ENCODE measurements at regions not wholly inside any gene's neighbourhood (a gene's known extent, or its start where the extent isn't known, plus 50 kb on each side); places are given as distances from the start of the nearest gene placed in this dataset.
"Not testable (repeated sequence)": the region's sequence is repeated elsewhere in the genome, so short reads cannot be mapped to it uniquely, and the experiment has no call there.

DNA sequence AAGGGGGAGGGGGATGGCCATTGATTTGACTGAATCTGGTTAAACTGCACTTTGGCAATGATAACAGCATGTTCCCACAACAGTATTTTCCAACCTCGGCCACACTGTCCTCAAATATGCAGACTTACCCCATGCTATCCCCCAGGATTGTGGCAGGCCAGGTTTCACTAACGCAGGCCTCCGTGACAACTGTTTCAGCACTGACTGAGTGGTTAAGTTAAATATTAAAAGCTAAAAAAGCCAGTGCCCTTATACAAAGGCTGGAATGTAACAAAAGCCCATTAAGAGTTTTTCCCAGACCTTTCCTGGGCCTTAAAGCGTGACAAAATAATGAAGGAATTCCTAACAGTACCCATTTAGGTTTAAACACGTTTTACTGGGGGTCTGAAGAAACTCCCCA lies 202.9 kb downstream of the USP25 start:
- no peak for DNase-seq (ENCODE audit: low read depth in 2 of 2)

DNA sequence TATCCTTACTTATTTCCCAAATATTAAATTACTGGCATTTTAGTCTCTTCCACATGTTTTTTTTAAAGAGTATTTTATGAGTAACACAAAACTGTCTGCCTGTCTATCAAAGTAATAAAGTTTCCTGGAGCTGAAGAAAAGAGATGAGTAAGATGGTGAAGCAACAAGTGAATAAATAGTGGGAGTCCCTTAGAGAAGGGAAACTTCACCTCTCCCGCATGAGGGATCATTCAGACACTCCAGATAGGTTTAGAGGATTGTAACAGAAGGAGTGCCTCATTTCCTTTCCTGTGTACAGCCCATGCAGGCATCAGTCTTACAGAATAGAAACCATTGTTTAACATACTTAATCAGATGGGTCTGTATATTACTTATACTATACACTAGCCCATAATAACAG lies 205.7 kb downstream of the USP25 start:
- no peak for DNase-seq (ENCODE audit: low read depth in 2 of 2)

DNA sequence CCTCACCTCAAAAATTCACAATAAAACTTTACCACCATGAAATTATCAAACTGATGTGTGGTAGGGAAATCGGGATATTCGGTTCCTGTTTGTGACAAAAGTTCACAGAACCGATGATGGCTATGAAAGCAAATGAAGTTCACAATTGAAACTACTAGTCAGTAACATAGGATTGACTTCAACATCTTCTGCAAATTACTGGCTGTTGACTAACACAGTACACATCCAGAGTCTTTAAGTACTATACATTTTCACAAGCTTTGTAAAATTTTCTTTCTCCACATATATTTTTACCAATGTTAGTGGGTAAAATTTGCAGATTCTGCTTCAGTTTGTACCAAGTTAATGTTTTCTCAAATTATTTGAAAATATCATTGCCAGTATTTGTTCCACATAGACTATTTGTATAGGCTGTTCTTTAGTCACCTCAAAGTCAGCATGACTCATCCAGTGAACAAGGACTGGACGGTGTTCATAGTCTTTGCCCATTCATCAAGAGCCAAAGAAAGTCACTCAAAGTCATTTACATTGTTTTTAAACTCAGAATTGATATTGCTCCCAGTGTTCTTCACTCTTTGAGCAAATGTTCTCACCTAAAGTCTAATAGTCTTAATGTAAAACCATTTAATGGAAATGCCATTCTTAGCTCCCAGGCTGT lies 213.4 kb downstream of the USP25 start:
- no peak for DNase-seq (ENCODE audit: low read depth in 2 of 2)

DNA sequence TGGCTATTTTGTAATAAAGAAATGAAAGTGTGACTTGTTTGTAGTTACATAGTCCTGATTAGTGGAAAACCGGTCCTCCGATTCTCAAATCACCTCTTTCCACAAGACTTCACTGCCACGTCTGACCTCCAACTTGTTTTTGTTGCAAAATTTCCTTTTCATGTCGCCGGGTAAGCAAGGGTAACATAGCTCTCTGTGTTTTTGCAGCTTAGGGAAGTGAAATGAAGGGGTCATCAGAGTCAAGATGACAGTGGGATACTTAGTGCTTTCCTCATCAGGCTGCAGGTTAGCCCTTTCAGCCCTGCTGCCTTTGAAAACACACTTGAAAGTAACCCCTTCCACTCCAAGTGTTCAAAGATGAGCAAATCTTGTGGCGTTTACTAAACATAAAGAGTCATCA lies 217.9 kb downstream of the USP25 start:
- no peak for DNase-seq (ENCODE audit: low read depth in 2 of 2)

DNA sequence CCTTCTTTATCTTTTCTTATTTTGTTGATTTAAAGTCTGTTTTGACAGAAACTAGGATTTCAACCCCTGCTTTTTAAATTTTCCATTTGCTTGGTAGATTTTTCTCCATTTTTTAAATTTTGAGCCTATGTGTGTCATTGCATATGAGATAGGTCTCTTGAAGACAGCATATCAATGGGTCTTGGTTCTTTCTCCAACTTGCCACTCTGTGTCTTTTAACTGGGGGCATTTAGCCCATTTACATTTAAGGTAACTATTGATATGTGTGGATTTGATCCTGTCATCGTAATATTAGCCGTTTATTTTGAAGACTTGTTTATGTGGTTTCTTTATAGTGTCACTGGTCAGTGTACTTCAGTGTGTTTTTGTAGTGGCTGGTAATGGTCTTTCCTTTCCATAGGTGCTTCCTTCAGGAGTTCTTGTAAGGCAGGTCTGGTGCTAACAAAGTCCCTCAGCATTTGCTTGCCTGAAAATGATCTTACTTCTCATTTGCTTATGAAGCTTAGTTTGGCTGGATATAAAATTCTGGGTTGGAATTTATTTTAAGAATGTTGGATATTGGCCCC lies 223.9 kb downstream of the USP25 start:
- DNase-seq (ENCODE audit: low read depth in 2 of 2) = no peak

DNA sequence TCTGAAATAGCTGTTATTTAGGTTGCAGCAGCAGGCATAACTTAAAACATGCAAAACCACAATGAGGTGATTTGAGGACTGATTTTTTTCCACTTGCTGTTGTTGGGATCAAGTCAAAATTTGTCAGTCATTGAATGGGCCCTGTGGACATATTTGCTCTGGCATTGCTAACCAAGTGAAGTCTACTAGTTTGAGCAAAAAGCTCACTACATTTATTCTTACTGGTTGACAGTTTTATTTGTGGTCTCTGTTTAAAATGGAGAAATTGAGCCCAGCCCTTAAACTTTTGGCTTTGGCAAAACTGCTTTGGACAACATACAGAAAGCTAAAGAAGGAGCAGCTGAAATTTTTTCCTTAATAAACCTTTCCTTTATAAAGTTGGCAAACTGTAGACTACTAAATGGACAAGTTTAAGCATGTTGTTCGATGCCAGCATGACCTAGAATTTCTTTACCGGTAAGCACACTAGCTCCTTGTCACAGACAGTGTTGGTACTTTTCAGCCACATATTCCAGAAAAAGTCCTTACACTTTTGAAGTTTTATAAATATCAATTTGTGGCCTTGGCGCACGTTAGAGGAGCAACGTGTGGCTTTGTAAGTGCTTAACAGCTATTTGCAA lies 234.6 kb downstream of the USP25 start:
- no peak for DNase-seq (ENCODE audit: low read depth in 2 of 2)

DNA sequence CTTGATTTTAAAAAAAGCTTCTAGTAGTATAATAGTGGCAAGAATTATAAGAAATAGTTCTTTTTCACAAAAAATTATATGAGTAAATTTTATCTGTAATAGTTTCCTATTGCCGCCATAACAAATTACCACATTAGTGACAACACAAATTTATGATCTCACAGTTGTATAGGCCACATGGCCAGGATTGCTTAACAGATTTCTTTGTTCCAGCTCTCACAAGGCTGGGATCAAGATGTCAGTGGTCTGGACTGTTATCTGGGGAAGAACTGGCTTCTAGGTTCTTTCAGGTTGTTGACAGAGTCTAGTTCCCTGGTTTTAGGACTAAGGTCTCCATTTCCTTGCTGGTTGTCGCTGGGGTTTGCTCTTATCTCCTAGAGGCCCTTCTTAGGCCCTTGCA lies 236.4 kb downstream of the USP25 start:
- no peak for DNase-seq (ENCODE audit: low read depth in 2 of 2)

DNA sequence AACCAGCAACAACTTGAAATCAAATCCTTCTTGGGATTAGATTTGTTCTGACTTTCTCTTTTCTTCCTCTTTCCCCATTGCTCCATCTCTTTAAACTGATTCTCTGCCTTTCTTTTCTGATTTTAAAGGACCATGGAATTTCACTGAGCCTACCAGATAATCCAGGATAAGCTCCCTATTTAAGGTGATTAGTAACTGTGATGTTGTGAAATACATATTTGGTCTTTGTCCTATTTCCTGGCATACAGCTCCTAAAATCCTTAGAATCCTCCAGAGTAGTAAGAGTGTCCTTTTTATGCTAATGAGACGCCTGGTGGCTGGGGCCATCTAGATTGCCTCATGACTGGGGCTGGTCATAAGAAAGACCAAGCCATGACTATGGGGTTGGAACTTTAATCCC lies 236.9 kb downstream of the USP25 start:
- DNase-seq (ENCODE audit: low read depth in 2 of 2) = no peak

DNA sequence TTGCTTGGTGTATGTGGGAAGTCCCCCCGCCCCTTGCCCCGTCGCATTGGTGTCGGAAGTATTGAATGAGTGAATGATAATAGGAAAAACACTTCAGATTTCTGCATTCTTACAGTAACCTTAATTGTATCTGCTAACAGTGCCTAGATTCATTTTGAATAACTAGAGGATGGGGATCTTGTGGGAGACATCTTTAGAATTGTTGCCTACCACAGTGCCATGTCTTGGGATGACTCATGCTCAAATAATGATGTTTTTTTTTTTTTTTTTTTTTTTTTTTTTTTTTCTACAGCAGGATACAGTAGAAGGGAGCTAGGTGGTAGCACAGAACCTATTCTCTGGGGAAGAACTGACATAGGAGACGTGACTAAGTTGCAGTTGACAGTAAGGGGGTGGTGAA lies 237.9 kb downstream of the USP25 start:
- DNase-seq (ENCODE audit: low read depth in 2 of 2) = no peak

DNA sequence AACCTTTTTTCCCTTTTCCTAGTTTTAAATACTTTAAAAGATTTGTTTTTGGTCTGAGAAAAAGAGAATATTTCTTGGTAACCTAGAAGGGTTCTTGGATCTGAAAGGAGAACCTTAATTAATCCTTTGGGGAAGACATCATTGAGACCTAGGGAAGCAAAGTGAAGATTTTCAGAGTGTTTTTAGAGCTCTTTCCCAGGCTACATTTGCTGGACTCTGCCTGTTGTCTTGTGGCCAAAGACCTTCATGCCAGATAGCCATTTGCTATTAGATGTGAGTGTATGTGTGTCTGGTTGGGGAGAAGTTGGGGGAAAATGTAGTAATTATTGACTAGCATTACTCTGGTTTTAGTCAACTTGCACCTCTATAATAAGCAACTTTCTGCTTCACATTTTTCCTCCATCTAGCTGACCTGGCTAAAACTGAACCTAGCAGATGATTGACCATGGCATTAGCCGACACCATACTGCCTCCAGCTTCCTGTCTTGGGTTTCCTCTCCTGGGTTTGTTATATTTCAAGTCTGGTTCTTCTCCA lies 239.1 kb downstream of the USP25 start:
- DNase-seq (ENCODE audit: low read depth in 2 of 2) = no peak

DNA sequence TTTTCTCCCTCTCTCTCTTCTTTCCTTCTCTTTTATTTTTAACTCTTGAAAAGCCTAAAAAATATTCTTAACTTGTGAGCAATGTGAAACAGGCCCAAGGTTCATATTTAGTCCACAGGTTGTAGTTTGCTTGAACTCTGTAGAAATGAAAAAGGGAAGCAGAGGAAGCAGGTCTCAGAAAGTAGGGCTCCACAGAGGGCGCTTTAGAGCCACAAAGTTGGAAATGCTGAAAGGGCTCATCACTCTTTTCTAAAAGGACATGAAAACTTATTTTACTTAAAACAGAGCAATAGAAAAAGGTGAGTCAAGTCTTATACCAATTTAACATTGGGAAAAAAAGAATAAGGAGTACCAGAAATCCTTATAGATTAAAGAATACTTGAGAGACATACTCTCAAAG lies 247.0 kb downstream of the USP25 start:
- no peak for DNase-seq (ENCODE audit: low read depth in 2 of 2)

DNA sequence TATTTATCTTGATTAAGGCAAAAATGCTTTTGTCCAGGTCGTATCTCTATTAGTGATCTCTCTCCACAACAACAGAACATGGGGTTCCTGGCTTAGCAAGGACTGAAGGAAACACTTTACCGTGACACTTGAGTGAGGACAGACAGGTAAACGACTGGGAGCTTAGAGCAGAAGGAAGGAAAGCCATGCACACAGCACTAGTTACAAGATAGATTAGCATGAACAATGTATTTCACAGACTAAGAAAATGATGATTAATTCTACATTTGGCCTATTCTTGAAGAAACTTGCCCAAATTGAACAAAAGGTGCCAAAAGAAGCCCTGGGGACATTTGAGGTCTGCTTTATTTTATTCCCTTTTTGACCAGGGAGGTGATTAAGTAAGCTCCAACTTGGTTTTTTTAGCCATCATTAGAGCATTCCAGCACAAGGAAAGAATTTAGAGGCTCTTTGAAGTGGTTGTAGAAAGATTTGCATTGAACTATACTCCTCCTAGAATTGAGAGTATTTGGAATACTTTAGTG lies 248.5 kb downstream of the USP25 start:
- no peak for DNase-seq (ENCODE audit: low read depth in 2 of 2)

DNA sequence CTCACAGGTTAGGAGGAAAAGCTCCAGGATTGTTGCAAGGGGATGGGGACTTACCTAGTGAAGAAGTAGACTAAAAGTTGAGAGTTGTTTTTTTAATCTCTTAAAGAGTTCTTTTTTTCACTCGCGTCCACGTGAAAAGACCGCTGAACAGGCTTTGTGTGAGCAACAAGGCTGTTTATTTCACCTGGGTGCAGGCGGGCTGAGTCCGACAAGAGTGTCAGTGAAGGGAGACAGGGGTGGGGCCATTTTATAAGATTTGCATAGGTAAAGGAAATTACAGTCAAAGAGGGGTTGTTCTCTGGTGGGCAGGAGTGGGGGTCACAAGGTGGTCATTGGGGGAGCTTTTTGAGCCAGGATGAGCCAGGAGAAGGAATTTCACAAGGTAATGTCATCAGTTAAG lies 249.7 kb downstream of the USP25 start:
- not testable (repeated sequence) for DNase-seq (ENCODE audit: low read depth in 2 of 2)

DNA sequence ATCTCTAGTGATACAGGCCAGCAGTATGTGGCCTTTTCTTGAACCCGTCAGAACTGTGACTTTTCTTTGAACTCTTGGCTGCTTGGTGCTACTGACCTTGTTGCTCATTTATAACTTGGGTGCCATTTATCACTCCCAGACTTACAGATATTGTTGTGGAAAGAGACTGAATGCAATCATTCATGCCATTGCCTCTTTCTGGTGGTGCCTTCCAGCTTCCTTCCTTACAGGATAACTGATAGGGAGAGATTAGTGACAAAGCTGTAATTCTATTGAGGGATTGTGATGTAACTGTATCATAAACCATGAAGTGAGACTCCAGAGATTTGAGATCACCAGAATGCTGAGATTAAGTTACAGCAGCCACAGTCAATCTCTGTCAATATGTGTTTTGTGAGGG lies 256.5 kb downstream of the USP25 start:
- DNase-seq (ENCODE audit: low read depth in 2 of 2) = no peak

DNA sequence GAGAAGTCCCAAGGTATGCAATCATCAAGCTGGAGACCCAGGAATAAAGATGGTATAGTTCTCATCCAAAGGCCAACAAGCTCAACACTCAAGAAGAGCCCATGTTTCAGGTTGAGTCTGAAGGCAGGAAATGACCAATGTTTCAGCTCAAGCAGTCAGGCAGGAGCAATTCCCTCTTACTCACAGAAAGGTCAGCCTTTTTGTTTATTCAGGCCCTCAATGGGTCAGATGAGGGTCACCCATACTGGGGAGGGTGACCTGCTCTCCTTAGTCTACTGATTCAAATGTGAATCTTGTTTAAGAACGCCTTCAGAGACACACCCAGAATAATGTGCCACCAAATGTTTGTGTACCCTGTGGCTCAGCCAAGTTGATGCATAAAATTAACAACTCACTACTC lies 262.4 kb downstream of the USP25 start:
- DNase-seq (ENCODE audit: low read depth in 2 of 2) = no peak

DNA sequence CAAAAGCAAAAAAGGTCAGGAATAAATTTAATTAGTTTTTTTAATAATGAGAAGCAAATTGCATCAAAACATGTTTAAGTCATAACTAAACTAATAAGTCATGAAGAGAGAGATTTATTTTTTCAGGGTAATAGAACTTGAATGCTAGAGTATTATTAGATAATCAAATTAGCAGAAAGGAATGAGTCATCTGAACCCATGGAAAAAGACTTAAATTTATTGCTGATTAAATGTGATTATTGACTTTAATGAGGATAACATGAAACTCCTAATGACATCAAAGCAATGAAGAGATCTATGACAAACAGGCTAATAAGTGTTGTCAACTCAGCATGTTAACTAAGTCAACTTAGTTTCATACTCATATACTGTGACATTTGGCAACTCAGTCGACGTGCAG lies 264.2 kb downstream of the USP25 start:
- DNase-seq (ENCODE audit: low read depth in 2 of 2) = no peak

DNA sequence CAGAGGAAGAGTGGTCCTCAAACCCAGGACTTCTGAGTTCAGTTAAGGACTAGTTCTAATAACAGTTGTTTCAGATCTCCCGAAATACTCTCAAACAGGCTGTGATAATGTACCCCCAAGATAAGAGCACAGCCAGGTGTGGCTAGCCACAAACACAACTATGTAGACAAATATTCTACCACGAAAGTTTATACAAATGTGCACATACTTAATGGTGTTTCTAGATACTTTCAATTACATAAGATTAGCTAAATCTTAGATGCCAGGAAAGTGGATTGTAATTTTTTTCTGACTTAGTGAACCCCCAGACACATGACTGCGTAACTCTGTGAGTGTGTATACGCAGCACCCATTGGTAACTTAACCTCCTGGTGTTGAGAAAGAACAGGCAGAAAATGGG lies 270.0 kb downstream of the USP25 start:
- no peak for DNase-seq (ENCODE audit: low read depth in 2 of 2)

DNA sequence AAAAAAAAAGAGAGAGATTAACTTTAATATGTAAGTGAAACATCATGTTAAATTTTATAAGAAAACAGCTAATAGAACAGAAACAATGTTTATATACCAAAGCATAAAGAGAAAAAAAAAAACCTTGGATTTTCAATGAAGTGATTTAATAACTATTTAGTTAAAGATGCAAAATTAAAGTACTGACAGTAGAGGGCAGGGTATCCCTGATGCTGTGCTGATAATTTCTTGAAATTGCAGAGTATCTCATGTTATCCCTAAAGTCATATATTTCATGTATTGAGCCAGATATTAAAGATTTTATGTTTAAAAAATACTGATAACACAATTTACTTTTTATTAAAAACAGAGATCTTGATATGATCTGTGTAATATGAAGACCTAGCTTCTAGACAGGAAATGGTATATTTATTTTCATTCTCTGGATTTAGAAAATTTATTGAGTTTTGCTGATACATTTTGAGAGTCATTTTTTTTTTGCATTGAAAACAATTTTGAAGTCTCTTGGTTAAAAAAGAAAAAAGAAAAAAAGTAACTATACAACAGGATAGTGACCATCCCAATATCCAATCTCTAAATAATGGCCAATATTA lies 273.2 kb downstream of the USP25 start:
- no peak for DNase-seq (ENCODE audit: low read depth in 2 of 2)

DNA sequence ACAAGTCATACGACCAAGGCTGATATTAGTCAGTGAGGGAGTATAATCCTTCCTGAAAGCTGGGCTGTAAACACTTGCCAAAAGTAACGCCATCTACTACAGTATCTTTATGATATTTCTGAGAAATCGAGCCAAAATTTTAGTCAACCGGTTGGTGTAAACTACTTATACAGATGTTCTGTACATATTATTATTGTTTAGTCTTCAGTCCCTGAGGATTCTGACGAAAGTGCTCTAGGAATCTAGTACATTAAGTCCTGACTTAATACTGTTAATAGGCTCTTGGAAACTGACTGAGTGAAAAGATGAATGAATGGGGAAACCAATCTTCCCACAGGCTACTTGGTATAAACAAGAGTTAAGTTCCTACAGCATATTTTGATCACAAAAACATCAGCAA lies 274.3 kb downstream of the USP25 start:
- DNase-seq (ENCODE audit: low read depth in 2 of 2) = no peak

DNA sequence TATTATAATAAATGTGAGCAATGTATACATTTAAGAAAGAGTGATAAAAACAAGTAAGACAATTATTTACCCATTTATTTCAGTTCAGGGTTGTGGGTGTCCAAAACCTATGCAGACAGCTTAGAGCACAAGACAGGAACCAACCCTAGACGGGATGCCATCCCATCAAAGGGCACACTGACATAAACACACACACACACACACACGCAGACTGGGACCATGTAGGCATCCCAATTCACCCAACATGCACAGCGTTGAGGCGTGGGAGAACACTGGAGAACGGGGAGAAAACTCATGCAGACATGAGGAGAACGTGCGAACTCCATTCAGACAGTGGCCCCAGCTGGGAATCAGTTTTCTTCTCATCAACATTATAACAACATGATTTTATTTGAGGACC lies 274.7 kb downstream of the USP25 start:
- no peak for DNase-seq (ENCODE audit: low read depth in 2 of 2)

DNA sequence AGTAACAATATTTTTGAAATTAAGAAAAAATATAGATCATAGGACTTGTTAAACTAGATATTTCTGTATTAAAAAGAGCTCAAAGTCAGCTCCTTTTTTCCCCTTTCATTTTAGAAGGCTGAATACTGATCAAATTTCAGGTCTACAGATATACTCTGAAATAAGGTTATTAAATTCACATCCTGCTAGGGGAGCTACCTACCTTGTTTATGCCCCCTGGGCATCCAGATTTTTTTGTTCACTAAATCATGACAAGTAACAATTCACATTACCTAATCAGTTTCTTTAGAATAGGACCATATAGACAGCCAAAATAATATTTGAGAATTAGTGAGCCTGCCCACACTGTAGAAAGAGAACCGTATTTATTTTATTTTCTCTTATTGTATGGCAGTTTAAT lies 276.2 kb downstream of the USP25 start:
- DNase-seq (ENCODE audit: low read depth in 2 of 2) = no peak

DNA sequence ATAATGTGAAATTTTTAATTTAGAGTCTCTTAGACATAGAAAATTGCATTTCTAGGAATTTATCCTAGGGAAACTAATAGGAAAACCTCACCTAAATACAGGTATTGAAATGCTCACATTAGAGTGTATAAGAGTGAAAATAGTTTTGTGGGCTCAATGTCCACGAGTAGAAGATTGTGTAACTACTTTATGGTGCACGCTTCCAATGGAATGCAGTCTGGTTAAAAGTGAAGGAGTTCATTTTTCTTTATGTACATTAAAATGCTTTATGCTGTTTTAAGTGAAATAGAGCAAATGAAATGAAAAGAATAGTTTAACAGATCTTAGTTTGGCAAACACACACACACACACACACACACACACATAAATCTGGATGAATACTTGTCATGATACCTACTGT lies 278.2 kb downstream of the USP25 start:
- DNase-seq (ENCODE audit: low read depth in 2 of 2) = no peak

DNA sequence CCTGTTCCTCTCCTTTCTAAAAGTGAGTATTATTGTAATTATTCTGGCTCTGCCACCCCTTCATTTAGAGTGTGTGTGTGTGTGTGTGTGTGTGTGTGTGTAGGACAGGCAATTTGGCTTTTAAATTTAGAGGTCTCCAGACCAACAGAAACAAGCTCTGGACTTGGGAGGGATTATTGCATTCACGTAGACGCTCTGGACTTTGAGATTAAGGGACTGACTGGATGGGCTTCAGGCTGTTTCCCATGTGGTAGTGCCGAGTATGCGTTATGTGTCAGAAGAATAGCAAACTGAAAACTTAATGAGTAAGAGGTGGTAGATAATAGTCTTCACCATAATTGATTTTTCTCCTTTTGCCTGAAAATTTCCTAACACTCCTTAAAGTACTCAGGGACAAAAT lies 281.9 kb downstream of the USP25 start:
- DNase-seq (ENCODE audit: low read depth in 2 of 2) = no peak

Measured in activated CD8-positive, alpha-beta memory T cell treated with anti-CD3 and anti-CD28 coated beads for 4 hours (primary cell).